AG09319 (cell line): ENCODE measurements at regions not wholly inside any gene's neighbourhood (a gene's known extent, or its start where the extent isn't known, plus 50 kb on each side); places are given as distances from the start of the nearest gene placed in this dataset.

Experiments
- DNase-seq: peaks from one replicate; pipeline ENCODE4 v3.0.0-alpha.2; 2010; ENCODE audit warnings: low read depth; ENCODE audit errors: extremely low read depth
- TF ChIP-seq, protein P1 (sequence below): IDR thresholded peaks from 2 replicates; pipeline ENCODE4 v1.5.1; 2011; ENCODE audit warnings: low read depth, mild to moderate bottlenecking, inconsistent platforms, low read length, moderate library complexity

DNA sequence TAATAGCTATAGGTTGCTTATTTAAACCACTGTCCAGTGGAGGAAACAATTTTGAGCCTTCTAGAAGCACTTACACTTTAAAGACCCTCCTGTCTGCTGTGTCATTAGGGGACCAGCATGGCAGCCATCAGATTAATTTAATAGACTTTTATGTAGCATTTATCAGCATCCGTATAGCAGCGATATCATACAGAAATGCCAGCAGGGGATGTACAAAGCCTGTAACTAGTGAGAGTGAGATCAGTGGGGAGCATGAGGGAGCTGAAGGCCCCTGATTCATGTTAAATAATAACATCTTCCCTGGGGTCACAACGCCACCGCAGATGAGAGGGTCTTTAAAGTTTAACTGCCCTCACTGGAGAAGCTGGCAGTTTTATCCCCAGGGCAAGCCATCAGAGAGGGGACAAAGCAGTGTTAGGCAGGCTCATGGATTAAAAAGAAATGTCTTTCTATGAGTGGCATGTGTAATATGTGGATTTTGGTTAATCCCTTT, 144.7 kb downstream of the PDGFRA start:
- TF ChIP-seq, protein P1, sequence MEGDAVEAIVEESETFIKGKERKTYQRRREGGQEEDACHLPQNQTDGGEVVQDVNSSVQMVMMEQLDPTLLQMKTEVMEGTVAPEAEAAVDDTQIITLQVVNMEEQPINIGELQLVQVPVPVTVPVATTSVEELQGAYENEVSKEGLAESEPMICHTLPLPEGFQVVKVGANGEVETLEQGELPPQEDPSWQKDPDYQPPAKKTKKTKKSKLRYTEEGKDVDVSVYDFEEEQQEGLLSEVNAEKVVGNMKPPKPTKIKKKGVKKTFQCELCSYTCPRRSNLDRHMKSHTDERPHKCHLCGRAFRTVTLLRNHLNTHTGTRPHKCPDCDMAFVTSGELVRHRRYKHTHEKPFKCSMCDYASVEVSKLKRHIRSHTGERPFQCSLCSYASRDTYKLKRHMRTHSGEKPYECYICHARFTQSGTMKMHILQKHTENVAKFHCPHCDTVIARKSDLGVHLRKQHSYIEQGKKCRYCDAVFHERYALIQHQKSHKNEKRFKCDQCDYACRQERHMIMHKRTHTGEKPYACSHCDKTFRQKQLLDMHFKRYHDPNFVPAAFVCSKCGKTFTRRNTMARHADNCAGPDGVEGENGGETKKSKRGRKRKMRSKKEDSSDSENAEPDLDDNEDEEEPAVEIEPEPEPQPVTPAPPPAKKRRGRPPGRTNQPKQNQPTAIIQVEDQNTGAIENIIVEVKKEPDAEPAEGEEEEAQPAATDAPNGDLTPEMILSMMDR = no peak
- DNase-seq = no peak

DNA sequence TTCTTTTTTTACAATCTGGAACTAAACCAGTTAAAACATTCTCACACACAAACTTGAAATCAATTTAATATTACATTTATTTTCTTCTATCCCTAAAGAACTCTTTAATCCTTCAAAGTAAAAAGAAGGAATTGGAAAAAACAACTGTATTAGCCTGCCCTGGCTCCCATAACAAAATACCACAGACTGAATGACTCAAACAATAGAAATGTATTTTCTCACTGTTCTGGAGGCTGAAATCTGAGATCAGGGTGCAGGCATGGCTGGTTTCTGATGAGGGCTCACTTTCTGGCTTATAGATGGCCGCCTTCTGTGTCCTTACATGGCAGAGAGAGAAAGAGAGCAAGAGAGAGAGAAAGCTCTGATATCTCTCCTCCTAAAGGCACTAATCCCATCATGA, 149.4 kb downstream of the PDGFRA start:
- TF ChIP-seq, protein P1 = no peak
- DNase-seq = no peak

DNA sequence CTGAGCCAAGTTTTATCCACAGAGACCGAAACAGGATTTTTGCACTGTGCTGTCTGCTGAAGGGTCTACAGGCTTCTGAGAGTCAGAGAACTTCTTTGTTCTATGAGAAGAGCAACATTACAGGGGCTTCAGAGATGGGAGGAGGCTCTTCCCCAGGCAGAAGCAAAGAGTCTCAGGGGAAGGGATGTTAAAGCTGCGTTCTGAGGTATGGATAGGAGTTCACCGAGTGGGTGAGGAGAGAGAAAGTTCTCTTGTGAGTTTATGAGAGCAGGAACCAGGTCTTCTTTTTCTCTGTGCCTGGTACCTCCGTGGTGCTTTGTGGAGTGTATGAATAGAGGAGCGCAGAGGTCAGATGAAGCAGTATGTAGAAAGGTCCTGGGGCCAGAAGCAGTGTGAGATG, 155.1 kb downstream of the PDGFRA start:
- no peak for DNase-seq
- TF ChIP-seq, protein P1 = no peak

DNA sequence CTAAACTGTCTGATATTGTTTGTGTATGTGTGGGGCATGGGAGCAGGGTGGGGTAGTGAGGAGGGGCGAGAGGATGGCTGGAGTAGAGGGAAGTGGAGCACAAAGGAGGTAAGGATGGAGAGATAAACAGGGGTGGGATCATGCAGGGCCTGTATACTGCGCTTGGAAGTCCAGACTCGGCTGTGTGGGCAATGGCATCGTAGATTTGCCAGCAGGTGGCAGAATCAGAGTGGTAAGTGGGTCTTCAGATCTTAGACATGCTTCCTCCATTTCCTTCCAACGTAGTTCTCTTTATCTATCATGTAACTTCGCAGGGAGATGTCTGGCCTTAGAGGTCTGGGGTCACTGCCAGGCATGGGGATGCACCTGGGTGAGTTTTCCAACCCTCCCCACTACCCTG, 155.5 kb downstream of the PDGFRA start:
- DNase-seq = no peak

DNA sequence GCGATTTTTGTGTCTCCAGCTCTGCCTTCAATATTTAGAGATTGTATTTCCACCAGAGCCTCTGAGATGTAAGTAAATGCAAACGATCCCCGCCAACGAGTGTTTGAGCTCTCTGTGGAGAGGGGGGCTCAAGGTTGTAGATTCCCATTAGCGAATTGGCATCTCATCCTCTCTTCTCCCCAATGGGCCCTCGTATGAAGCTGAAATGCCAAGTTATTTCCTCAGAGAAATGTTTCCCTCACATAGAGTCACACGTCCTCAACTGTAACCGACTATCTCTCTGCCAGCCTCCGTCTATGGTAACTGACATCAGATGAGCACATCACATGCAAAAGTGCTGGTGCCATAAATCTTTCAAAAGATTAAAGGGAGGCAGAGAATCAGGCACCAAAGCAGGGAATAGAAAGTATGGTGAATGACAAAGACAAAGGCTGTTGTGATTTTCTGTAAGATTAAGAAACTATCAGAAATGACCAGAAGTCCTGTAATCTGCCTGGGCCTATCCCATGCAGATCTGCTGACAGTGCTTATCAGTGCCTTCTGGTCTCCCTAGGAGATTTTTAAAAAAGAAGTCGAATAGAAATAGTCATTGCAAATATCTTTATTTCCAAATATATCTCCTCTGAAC, 157.1 kb downstream of the PDGFRA start:
- TF ChIP-seq, protein P1 = no peak
- no peak for DNase-seq

More for the DNA sequence above, 155.5 kb downstream of the PDGFRA start:
- TF ChIP-seq, protein P1 = peak; percentile 43

DNA sequence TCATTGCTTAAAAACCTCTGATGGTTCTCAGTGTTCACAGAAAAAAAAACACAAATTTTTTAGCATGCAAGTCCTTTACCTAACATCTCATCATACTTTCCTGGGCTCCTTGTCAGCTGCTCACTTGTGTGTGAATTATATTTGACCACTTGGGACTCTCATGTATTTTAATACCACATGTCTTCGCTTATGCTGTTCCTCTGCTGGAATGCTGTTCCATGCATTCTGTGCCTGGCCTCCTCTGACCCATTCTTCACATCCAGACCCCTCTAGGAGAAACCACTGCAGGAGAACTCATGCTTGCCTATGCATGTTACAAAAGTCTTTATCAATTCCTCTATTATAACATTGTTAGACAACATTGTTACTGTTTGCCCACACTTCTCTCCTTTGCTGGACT, 157.6 kb downstream of the PDGFRA start:
- DNase-seq = no peak
- TF ChIP-seq, protein P1 = no peak

DNA sequence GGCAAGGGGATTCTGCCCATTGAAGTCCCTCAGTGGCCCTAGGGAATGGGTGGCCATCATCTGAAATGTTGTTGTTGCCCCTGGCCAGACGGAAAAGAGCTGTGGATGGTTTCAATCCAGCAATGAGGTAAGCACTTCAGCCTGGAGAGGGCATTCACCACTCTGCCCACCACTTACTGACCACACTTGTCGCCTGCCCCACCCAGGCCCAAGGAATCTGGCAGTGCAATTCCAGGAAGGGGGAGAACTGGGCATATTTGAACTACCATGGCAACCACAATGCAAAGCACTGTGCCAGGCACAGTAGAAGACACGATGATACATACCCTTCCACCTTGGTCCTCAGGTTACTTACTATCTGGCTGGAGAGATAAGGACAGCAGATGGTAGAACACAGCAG, 161.6 kb downstream of the PDGFRA start:
- no peak for DNase-seq

More for the DNA sequence above, 161.6 kb downstream of the PDGFRA start:
- TF ChIP-seq, protein P1 = no peak
